A673 (cell line): ENCODE measurements at regions not wholly inside any gene's neighbourhood (a gene's known extent, or its start where the extent isn't known, plus 50 kb on each side); places are given as distances from the start of the nearest gene placed in this dataset.

ENCODE experiments used
- BruUV-seq: library from RNA; stranded (reverse); fragments of 400-500 nt; replicated peaks from 2 replicates; lab custom pipeline; 2021; lab: Mats Ljungman, UMichigan
- CTCF ChIA-PET: fragments of 300-600 bp; sonication (Branson Sonifier 250); formaldehyde crosslinking; loops from one replicate; lab custom pipeline; 2022; ENCODE audit warnings: antibody characterized with exemption; lab: Charles Lee
- POLR2A ChIA-PET: fragments of 300-600 bp; sonication (Branson Sonifier 250); formaldehyde crosslinking; loops from one replicate; lab custom pipeline; 2022; ENCODE audit warnings: antibody characterized with exemption; ENCODE audit not compliant: low non-redundant PET; lab: Charles Lee
- DNase-seq: peaks from one replicate; pipeline ENCODE4 v3.0.0-alpha.2; 2015; ENCODE audit warnings: low spot score
- H3K27ac ChIP-seq: fragments of 200-600 bp; sonication (generic); 2 replicates; pipeline ENCODE4 v1.5.1; 2016; ENCODE audit warnings: mixed run types, low read depth, mild to moderate bottlenecking, mixed read lengths, antibody characterized with exemption, low read length; ENCODE audit not compliant: poor library complexity, severe bottlenecking
- H3K27me3 ChIP-seq: fragments of 200-600 bp; sonication (generic); replicated peaks from 2 replicates; pipeline ENCODE4 v1.6.1; 2017; ENCODE audit warnings: mixed run types, low read depth, mild to moderate bottlenecking, mixed read lengths, antibody characterized with exemption, low read length; ENCODE audit not compliant: insufficient read depth, poor library complexity
- H3K36me3 ChIP-seq: fragments of 200-600 bp; sonication (generic); 2 replicates; pipeline ENCODE4 v1.6.1; 2016; ENCODE audit warnings: mixed run types, mild to moderate bottlenecking, mixed read lengths, antibody characterized with exemption, low read length; ENCODE audit not compliant: insufficient read depth, poor library complexity, severe bottlenecking
- H3K4me1 ChIP-seq: fragments of 200-600 bp; sonication (generic); 2 replicates; pipeline ENCODE4 v1.6.1; 2017; ENCODE audit warnings: mixed run types, mild to moderate bottlenecking, mixed read lengths, antibody characterized with exemption, low read length; ENCODE audit not compliant: insufficient read depth, poor library complexity, severe bottlenecking
- H3K4me3 ChIP-seq: fragments of 200-600 bp; sonication (generic); 2 replicates; pipeline ENCODE4 v1.5.1; 2016; ENCODE audit warnings: low read depth, mixed run types, mild to moderate bottlenecking, mixed read lengths, low read length; ENCODE audit not compliant: poor library complexity, severe bottlenecking
- H3K9me3 ChIP-seq: fragments of 200-600 bp; sonication (generic); 2 replicates; pipeline ENCODE4 v1.6.1; 2016; ENCODE audit warnings: mixed run types, low read depth, mild to moderate bottlenecking, mixed read lengths, antibody characterized with exemption, low read length; ENCODE audit not compliant: poor library complexity, severe bottlenecking
- EZH2 ChIP-seq: fragments of 200-600 bp; sonication (generic); IDR thresholded peaks from 2 replicates; pipeline ENCODE4 v1.6.1; 2017; ENCODE audit warnings: borderline replicate concordance, low read depth, mild to moderate bottlenecking, mixed read lengths, antibody characterized with exemption, low read length; ENCODE audit not compliant: poor library complexity, severe bottlenecking
- intact Hi-C: fragments of 100-400 bp; cut with micrococcal nuclease; formaldehyde crosslinking; loops from one replicate; pipeline ENCODE4 v1.10.0; 2022; ENCODE audit not compliant: unreplicated experiment
- TF ChIP-seq, protein P1 (sequence below): fragments of 300-800, 200-600 bp; sonication (generic); conservative IDR thresholded peaks from 2 replicates; pipeline ENCODE4 v1.5.1; 2017; ENCODE audit warnings: low read depth, mild to moderate bottlenecking, antibody characterized with exemption, low read length, moderate library complexity, mixed read lengths

DNA sequence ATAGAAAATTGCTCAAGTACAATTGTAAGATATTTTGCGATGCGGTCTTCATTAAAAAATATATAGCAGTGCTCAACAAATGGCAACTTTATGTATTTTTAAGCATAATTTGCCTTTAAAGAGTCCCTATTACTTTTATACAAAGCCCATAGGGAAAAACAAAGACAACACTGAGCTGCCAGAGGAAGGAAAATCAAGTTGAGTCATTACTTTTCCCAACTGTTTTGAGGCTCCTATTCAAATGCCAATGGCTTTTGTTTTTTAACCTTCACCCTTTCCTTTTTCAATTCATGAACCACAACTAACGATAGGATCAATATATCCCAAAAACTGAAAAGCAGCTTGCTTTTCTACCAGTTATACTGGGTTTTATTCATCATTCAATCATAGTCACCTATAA is 157.6 kb upstream of the PLEKHA5 start:
- intact Hi-C loops: no loop called here
- ChIA-PET CTCF (no interaction called here), POLR2A (no interaction called here)
- no peaks in the 10 kb centered on the region for H3K27me3 ChIP-seq
- no peak overlapping the region for H3K27ac ChIP-seq
- H3K9me3 ChIP-seq: no peaks in the 10 kb centered on the region
- H3K4me1 ChIP-seq: no peaks in the 10 kb centered on the region
- no peak for DNase-seq
- BruUV-seq: no TSS peak
- TF ChIP-seq EZH2: no peak
- TF ChIP-seq, protein P1, sequence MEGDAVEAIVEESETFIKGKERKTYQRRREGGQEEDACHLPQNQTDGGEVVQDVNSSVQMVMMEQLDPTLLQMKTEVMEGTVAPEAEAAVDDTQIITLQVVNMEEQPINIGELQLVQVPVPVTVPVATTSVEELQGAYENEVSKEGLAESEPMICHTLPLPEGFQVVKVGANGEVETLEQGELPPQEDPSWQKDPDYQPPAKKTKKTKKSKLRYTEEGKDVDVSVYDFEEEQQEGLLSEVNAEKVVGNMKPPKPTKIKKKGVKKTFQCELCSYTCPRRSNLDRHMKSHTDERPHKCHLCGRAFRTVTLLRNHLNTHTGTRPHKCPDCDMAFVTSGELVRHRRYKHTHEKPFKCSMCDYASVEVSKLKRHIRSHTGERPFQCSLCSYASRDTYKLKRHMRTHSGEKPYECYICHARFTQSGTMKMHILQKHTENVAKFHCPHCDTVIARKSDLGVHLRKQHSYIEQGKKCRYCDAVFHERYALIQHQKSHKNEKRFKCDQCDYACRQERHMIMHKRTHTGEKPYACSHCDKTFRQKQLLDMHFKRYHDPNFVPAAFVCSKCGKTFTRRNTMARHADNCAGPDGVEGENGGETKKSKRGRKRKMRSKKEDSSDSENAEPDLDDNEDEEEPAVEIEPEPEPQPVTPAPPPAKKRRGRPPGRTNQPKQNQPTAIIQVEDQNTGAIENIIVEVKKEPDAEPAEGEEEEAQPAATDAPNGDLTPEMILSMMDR: no peak
- no peaks in the 10 kb centered on the region for H3K36me3 ChIP-seq
- no peak overlapping the region for H3K4me3 ChIP-seq

DNA sequence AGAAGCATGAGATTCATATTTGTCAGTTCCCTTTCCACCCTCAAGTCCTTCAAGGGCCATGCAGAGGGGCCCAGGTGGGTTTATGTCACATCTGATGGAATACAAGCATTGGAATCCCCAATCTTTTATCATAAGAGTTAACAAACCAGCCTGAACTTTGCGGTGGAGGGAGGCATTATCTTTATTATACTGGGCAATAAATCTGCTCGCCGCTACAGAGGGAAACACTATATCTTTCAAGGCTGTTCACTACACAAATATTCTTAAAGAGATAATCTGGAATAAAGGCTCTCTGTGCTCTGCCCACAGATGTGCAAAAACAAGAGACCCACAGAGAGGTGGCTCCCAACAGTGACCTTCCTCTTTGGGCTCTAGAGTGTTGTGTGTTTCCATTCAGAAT is 153.6 kb upstream of the PLEKHA5 start:
- no peaks in the 10 kb centered on the region for H3K9me3 ChIP-seq
- TF ChIP-seq, protein P1: no peak
- TF ChIP-seq EZH2: no peak
- H3K27me3 ChIP-seq: no peaks in the 10 kb centered on the region
- H3K27ac ChIP-seq: no peak overlapping the region
- intact Hi-C loops: no loop called here
- DNase-seq: no peak
- ChIA-PET POLR2A (no interaction called here), CTCF (no interaction called here)
- H3K4me1 ChIP-seq: no peaks in the 10 kb centered on the region
- H3K4me3 ChIP-seq: no peak overlapping the region
- BruUV-seq: no TSS peak
- no peaks in the 10 kb centered on the region for H3K36me3 ChIP-seq

DNA sequence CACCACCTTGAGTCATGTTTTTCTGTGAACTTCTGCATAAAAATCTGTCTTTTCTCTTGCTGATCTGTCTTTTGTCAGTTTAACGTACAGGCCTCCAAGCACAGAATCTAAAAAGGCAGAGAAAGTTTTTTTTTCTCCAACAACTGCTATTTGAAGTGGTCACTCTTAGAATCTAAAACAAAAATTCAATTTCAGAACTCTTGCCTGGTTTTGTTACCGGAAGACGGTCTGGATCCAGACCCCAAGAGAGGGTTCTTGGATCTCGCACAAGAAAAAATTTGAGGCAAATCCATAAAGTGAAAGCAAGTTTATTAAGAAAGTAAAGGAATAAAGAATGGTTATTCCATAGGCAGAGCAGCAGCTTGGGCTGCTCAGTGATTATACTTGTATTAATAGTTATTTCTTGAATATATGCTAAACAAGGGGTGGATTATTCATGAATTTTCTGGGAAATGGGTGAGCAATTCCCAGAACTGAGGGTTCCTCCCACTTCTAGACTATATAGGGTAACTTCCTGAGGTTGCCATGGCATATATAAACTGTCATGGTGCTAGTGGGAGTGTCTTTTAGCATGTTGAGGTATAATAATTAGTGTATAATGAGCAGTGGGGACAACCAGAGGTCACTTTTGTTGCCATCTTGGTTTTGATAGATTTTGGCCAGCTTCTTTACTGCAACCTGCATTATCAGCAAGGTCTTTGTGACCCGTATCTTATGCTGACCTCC is 150.0 kb upstream of the PLEKHA5 start:
- intact Hi-C loops: no loop called here
- no TSS peak for BruUV-seq
- ChIA-PET CTCF (no interaction called here), POLR2A (no interaction called here)
- Histone ChIP-seq H3K27ac (no peak overlapping the region), H3K4me3 (no peak overlapping the region), H3K4me1 (no peaks in the 10 kb centered on the region), H3K9me3 (no peaks in the 10 kb centered on the region), H3K27me3 (no peaks in the 10 kb centered on the region), H3K36me3 (no peaks in the 10 kb centered on the region)
- TF ChIP-seq EZH2: no peak
- TF ChIP-seq, protein P1: no peak
- DNase-seq: no peak
